ENCODE measurements at regions not wholly inside any gene's neighbourhood (a gene's known extent, or its start where the extent isn't known, plus 50 kb on each side); places are given as distances from the start of the nearest gene placed in this dataset.

DNA sequence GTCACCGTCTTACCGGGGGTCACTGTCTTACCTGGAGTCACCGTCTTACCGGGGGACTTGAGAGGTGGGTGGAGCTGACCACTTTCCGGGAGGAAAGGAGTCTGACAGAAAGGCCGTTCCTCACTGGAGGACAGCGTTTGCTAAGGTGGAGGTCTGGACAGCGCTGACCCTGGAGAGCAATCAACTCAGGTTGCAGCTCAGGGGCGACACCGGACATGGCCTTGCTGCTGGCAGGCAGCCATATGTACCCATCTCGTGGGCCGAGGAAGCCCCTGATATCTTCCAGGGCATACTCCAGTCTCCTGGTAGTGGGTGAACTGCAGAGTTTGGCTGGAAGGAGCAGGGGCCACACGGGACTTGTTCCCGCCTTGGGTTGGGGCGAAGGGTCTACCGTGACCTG is 234.6 kb upstream of the MYT1L start:
- Mint-ChIP-seq H3K36me3 (ENCODE audit: low read depth) (no peaks in the 10 kb centered on the region), H3K4me1 (ENCODE audit: low read depth) (no peaks in the 10 kb centered on the region), H3K4me3 (ENCODE audit: unreplicated experiment) (no peak overlapping the region), H3K27ac (ENCODE audit: unreplicated experiment) (no peak overlapping the region), H3K9me3 (ENCODE audit: low read depth) (no peaks in the 10 kb centered on the region), H3K27me3 (ENCODE audit: low read depth) (peaks cover 4% of the 10 kb centered on the region)
- TF ChIP-seq, protein P1, sequence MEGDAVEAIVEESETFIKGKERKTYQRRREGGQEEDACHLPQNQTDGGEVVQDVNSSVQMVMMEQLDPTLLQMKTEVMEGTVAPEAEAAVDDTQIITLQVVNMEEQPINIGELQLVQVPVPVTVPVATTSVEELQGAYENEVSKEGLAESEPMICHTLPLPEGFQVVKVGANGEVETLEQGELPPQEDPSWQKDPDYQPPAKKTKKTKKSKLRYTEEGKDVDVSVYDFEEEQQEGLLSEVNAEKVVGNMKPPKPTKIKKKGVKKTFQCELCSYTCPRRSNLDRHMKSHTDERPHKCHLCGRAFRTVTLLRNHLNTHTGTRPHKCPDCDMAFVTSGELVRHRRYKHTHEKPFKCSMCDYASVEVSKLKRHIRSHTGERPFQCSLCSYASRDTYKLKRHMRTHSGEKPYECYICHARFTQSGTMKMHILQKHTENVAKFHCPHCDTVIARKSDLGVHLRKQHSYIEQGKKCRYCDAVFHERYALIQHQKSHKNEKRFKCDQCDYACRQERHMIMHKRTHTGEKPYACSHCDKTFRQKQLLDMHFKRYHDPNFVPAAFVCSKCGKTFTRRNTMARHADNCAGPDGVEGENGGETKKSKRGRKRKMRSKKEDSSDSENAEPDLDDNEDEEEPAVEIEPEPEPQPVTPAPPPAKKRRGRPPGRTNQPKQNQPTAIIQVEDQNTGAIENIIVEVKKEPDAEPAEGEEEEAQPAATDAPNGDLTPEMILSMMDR (IDR thresholded peaks at IDR 0.05), result no peak
- DNase-seq (ENCODE audit: low spot score), result no peak

DNA sequence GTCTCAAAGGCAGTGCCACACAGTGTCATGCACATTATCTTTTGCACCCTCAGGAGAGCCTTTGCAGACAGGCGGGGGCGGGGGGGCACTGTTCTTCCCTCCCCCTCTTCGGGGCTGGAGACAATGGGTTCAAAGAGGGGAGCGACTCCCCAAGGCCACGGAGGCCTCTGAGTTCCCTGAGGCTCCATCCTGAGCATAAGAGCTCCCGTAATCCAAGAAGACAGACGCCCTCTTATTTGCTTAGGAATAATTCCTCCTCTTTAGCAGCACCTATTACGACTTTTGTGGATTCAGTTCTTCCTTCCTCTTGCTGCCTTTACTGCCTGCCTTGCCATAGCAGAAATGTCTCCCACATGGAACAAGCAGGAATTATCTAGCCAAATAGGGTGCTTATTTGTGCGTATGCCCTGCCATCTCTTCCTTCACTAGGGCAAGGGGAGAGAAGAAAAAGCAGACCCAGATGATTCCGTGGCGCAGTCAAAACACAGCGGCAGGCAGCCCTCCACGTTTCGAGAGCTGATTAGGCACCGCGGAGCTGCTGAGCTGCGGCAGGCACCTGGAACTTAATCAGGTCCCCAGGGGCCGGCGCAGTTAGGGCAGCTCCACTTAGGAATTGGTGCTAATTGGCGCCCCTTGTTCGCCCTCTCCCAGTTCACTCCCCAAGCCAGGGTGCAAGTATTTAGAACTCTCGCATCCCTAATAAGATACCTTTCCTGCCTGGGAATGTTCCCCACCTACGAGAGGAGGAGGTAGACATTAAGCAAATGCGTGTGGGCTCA is 233.4 kb upstream of the MYT1L start:
- Mint-ChIP-seq H3K9me3 (ENCODE audit: low read depth) (no peaks in the 10 kb centered on the region), H3K4me3 (ENCODE audit: unreplicated experiment) (no peak overlapping the region), H3K4me1 (ENCODE audit: low read depth) (no peaks in the 10 kb centered on the region), H3K27me3 (ENCODE audit: low read depth) (peaks cover 8% of the 10 kb centered on the region), H3K36me3 (ENCODE audit: low read depth) (no peaks in the 10 kb centered on the region), H3K27ac (ENCODE audit: unreplicated experiment) (no peak overlapping the region)
- TF ChIP-seq, protein P1 (IDR thresholded peaks at IDR 0.05), result no peak
- DNase-seq (ENCODE audit: low spot score), result no peak

DNA sequence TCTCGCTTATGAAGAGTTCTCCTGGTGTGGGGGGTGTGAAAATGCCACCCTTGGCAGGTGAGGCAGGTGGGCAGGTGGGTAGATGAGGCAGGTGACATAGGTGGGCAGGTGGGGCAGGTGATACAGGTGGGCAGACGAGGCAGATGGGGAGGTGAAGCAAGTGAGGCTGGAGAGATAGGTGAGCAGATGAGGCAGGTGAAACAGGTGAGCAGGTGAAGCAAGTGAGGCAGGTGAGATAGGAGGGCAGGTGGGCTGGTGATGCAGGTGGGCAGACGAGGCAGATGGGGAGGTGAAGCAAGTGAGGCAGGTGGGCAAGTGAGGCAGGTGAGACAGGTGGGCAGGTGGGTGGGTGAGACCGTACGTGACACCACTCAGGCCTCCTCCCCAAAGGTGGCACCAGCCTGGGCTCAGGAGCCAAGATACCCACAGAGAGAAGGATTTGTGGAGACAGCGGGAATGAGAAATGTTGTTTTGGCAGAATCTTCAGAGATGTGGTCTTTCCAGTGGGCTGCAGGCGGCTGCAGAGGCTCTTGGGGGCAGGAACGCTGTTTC is 232.3 kb upstream of the MYT1L start:
- no peaks in the 10 kb centered on the region for H3K9me3 Mint-ChIP-seq (ENCODE audit: low read depth)
- no peak overlapping the region for H3K27ac Mint-ChIP-seq (ENCODE audit: unreplicated experiment)
- DNase-seq (ENCODE audit: low spot score), result no peak
- no peaks in the 10 kb centered on the region for H3K4me1 Mint-ChIP-seq (ENCODE audit: low read depth)
- no peak overlapping the region for H3K4me3 Mint-ChIP-seq (ENCODE audit: unreplicated experiment)
- no peaks in the 10 kb centered on the region for H3K36me3 Mint-ChIP-seq (ENCODE audit: low read depth)
- peaks cover 5% of the 10 kb centered on the region for H3K27me3 Mint-ChIP-seq (ENCODE audit: low read depth)
- TF ChIP-seq, protein P1 (IDR thresholded peaks at IDR 0.05), result no peak

DNA sequence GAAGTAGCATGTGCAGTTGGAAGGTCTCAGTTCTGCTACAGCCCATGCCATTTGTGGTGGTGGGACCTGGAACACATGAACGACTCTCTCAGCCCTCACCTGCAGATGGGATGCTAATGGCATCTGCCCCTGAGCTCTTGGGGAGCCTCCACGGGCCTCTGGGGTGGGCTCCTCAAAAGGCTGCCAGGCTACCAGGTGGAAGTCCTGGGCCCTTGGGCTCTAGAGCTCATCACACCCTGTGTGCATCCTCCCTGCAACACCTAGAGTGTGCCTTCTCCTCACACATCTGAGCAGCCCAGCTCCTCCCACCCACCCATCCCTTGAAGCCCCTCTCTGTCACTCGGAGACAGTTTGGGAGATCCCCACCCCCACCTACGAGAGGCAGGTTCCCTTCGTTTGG is 231.8 kb upstream of the MYT1L start:
- Mint-ChIP-seq H3K27me3 (ENCODE audit: low read depth) (peaks cover 5% of the 10 kb centered on the region), H3K9me3 (ENCODE audit: low read depth) (no peaks in the 10 kb centered on the region), H3K36me3 (ENCODE audit: low read depth) (no peaks in the 10 kb centered on the region), H3K27ac (ENCODE audit: unreplicated experiment) (no peak overlapping the region), H3K4me1 (ENCODE audit: low read depth) (no peaks in the 10 kb centered on the region), H3K4me3 (ENCODE audit: unreplicated experiment) (no peak overlapping the region)
- no peak for DNase-seq (ENCODE audit: low spot score)
- TF ChIP-seq, protein P1 (IDR thresholded peaks at IDR 0.05), result no peak

DNA sequence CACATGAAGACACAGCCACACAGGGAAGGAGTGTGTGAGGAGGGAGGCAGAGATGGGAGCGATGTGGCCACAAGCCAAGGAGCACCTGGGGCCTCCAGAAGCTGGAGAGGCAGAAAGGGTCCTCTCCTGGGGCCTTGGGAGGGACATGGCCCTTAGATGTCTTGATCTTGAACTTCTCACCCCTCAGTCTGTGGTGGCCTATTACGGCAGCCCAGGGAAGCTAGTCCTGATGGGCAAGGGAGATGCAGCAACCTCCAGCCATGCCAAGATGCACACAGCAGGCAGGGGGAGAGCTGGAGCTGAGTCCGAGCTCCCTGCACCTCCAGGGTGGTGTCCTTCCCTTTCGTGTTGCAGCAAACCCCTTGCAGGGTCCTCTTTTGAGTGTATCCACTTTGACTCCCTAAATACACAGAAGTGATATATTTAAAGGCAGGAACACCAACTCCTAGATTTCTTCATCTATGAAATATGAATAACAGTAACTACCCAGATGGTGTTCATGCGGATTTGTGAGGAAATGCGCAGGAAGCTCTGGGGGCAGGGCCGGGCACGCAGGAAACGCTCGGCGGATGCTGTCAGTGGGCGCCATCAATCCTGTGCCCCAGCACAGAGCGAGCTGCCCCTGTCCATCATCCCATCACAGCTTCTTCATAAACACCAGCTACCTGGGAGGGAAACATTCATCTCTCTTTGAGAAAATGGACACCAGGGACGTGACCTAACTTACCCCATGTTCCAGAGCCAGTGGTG is 230.4 kb upstream of the MYT1L start:
- no peak overlapping the region for H3K27ac Mint-ChIP-seq (ENCODE audit: unreplicated experiment)
- peaks cover 5% of the 10 kb centered on the region for H3K27me3 Mint-ChIP-seq (ENCODE audit: low read depth)
- DNase-seq (ENCODE audit: low spot score), result no peak
- no peaks in the 10 kb centered on the region for H3K4me1 Mint-ChIP-seq (ENCODE audit: low read depth)
- H3K4me3 Mint-ChIP-seq (ENCODE audit: unreplicated experiment), result no peak overlapping the region
- TF ChIP-seq, protein P1 (IDR thresholded peaks at IDR 0.05), result no peak
- H3K9me3 Mint-ChIP-seq (ENCODE audit: low read depth), result peaks cover 2% of the 10 kb centered on the region
- H3K36me3 Mint-ChIP-seq (ENCODE audit: low read depth), result no peaks in the 10 kb centered on the region

Measured in chondrocyte (in vitro differentiated cells).